ENCODE measurements at regions not wholly inside any gene's neighbourhood (a gene's known extent, or its start where the extent isn't known, plus 50 kb on each side); places are given as distances from the start of the nearest gene placed in this dataset.
"Not testable (repeated sequence)": the region's sequence is repeated elsewhere in the genome, so short reads cannot be mapped to it uniquely, and the experiment has no call there.

GRCh38 chr5:60437308-60437707 lies 262.7 kb downstream of the DEPDC1B start:
- DNase-seq: no peak

- no peak for DNase-seq
Observed at GRCh38 chr5:60436518-60436917, 263.4 kb downstream of the DEPDC1B start.

- no peak for DNase-seq
Observed at GRCh38 chr5:60435808-60436207, 264.2 kb downstream of the DEPDC1B start.

- not testable (repeated sequence) for DNase-seq
Observed at GRCh38 chr5:60426189-60426588, 273.8 kb downstream of the DEPDC1B start.

GRCh38 chr5:60420773-60421172 lies 279.2 kb downstream of the DEPDC1B start:
- not testable (repeated sequence) for DNase-seq

- DNase-seq: no peak
Observed at GRCh38 chr5:60417500-60418181, 282.3 kb downstream of the DEPDC1B start.

- no peak for DNase-seq
Observed at GRCh38 chr5:60415443-60415842, 284.5 kb downstream of the DEPDC1B start.

GRCh38 chr5:60410427-60410826 lies 289.5 kb downstream of the DEPDC1B start:
- DNase-seq: no peak

GRCh38 chr5:60404171-60404570 lies 295.8 kb downstream of the DEPDC1B start:
- no peak for DNase-seq

- no peak for DNase-seq
Observed at GRCh38 chr5:60403343-60404006, 296.5 kb downstream of the DEPDC1B start.

GRCh38 chr5:60402161-60402785 lies 297.7 kb downstream of the DEPDC1B start:
- no peak for DNase-seq

GRCh38 chr5:60401526-60401925 lies 298.4 kb downstream of the DEPDC1B start:
- no peak for DNase-seq

GRCh38 chr5:60399507-60399906 lies 300.5 kb downstream of the DEPDC1B start:
- DNase-seq: no peak

GRCh38 chr5:60395712-60396329 lies 304.1 kb downstream of the DEPDC1B start:
- DNase-seq: no peak

GRCh38 chr5:60387051-60387440 lies 312.9 kb downstream of the DEPDC1B start:
- DNase-seq: no peak

GRCh38 chr5:60386436-60387050 lies 313.4 kb downstream of the DEPDC1B start:
- no peak for DNase-seq

GRCh38 chr5:60382716-60383115 lies 317.2 kb downstream of the DEPDC1B start:
- no peak for DNase-seq

GRCh38 chr5:60379907-60380306 lies 320.1 kb downstream of the DEPDC1B start:
- DNase-seq: no peak

GRCh38 chr5:60377826-60378225 lies 322.1 kb downstream of the DEPDC1B start:
- DNase-seq: no peak

GRCh38 chr5:60376860-60377259 lies 323.1 kb downstream of the DEPDC1B start:
- DNase-seq: no peak

- DNase-seq: no peak
Observed at GRCh38 chr5:60374409-60374808, 325.6 kb downstream of the DEPDC1B start.

- no peak for DNase-seq
Observed at GRCh38 chr5:60372786-60373185, 327.2 kb downstream of the DEPDC1B start.

GRCh38 chr5:60371065-60371464 lies 328.9 kb downstream of the DEPDC1B start:
- no peak for DNase-seq
